Sigmoid colon (tissue), 6 donors: ENCODE measurements at regions not wholly inside any gene's neighbourhood (a gene's known extent, or its start where the extent isn't known, plus 50 kb on each side); places are given as distances from the start of the nearest gene placed in this dataset.

ENCODE experiments used
- DNase-seq: peaks from one replicate; pipeline ENCODE4 v3.0.0-alpha.2; 2019
- H3K27ac ChIP-seq, 4 donors: fragments of 200-600 bp; sonication (generic); one replicate each; pipeline ENCODE4 v1.5.1; 2016 to 2019; ENCODE audit warnings: mild to moderate bottlenecking in 1 of 4
- H3K27me3 ChIP-seq, 3 donors: fragments of 200-600 bp; sonication (generic); one replicate each; pipeline ENCODE4 v1.5.1; 2019; ENCODE audit warnings: mild to moderate bottlenecking in 1 of 3
- H3K36me3 ChIP-seq, 4 donors: fragments of 200-600 bp; sonication (generic); one replicate each; pipeline ENCODE4 v1.5.1; 2016 to 2019
- H3K4me1 ChIP-seq, 4 donors: fragments of 200-600 bp; sonication (generic); one replicate each; pipeline ENCODE4 v1.5.1; 2017 to 2019
- H3K4me3 ChIP-seq, 4 donors: fragments of 200-600 bp; sonication (generic); one replicate each; pipeline ENCODE4 v1.5.1; 2017 to 2019; ENCODE audit warnings: mild to moderate bottlenecking in 2 of 4, moderate library complexity in 1 of 4
- H3K9me3 ChIP-seq, 4 donors: fragments of 200-600 bp in 3 of 4; sonication (generic) in 3 of 4; one replicate each; pipeline versions ENCODE4 v1.5.1 to v1.6.1; 2013 to 2019
- EP300 ChIP-seq, 4 donors: sonication (generic); formaldehyde crosslinking; IDR thresholded peaks; one replicate each; pipeline ENCODE4 v1.6.1; 2017; ENCODE audit warnings: antibody characterized with exemption in 4 of 4
- POLR2A ChIP-seq, 2 donors: fragments of 450-650 bp; IDR thresholded peaks; one replicate each; pipeline ENCODE4 v1.6.1; 2016; ENCODE audit warnings: antibody characterized with exemption in 2 of 2, mild to moderate bottlenecking in 2 of 2, moderate library complexity in 2 of 2
- POLR2AphosphoS5 ChIP-seq, 4 donors: sonication (generic); formaldehyde crosslinking; IDR thresholded peaks; one replicate each; pipeline ENCODE4 v1.6.1; 2017; ENCODE audit warnings: antibody characterized with exemption in 4 of 4
- WGBS, 2 donors: extraction: QIAGEN DNeasy Blood & Tissue Kit; methylation state at CpG; one replicate each; pipeline ENCODE4 v1.1.7; 2013; 5-methylcytosine and 5-hydroxymethylcytosine counted together
- intact Hi-C: fragments of 100-400 bp; cut with DNase I; formaldehyde crosslinking; loops from one replicate; pipeline ENCODE4 v1.15.1; 2023
- TF ChIP-seq, protein P1 (sequence below), 4 experiments: fragments of 450-650 bp in 3 of 4; fragments of 200-600 bp in 1 of 4; IDR thresholded peaks; one replicate each; pipeline ENCODE4 v1.5.1; 2016 to 2019; ENCODE audit warnings: antibody characterized with exemption in 4 of 4, mild to moderate bottlenecking in 3 of 4, moderate library complexity in 2 of 4
- donor health status: healthy with polysubstance abuse.
- donor health status: healthy.

DNA sequence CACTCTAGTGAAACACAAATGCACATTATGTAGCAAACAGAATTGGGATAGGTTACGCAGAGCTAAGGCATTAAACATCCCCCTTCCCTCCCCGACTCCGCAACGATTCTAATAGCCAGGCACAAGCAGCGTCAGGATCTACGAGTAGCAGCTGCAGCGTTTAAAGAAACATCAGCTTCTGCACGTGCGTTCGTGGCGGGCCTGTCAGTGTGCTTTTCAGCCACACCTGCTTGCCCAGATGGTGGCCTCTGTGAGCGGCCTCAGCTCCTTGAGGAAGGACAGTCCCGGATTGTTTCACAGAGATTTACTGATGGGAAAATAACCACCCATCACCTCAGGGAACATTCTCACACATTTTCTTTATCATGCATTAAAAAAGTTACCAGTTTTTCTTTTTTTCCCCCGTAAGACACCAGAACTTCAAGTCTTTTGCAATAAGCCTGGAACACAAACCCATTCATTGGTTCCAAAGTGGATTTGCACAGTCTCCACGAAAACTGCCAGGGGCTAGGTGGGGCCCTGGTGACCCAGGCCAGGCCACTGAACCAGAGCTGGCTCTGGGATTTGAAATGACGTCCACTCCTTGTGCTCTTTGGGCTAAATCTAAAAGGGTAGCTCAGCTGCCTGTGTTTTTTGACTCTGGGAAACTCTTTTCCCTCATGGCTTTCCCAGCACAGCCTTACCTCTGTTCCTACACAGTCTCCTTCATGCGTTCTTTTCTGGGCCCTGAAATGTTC, 325.5 kb downstream of the KCNRG start:
- Histone ChIP-seq H3K9me3 (no peaks in the 10 kb centered on the region), H3K4me1 (no peaks in the 10 kb centered on the region), H3K27me3 (no peaks in the 10 kb centered on the region), H3K4me3 (no peak overlapping the region), H3K36me3 (no peaks in the 10 kb centered on the region), H3K27ac (no peak overlapping the region)
- TF ChIP-seq, protein P1, sequence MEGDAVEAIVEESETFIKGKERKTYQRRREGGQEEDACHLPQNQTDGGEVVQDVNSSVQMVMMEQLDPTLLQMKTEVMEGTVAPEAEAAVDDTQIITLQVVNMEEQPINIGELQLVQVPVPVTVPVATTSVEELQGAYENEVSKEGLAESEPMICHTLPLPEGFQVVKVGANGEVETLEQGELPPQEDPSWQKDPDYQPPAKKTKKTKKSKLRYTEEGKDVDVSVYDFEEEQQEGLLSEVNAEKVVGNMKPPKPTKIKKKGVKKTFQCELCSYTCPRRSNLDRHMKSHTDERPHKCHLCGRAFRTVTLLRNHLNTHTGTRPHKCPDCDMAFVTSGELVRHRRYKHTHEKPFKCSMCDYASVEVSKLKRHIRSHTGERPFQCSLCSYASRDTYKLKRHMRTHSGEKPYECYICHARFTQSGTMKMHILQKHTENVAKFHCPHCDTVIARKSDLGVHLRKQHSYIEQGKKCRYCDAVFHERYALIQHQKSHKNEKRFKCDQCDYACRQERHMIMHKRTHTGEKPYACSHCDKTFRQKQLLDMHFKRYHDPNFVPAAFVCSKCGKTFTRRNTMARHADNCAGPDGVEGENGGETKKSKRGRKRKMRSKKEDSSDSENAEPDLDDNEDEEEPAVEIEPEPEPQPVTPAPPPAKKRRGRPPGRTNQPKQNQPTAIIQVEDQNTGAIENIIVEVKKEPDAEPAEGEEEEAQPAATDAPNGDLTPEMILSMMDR (IDR thresholded peaks at IDR 0.05): no peak
- TF ChIP-seq POLR2AphosphoS5 (IDR thresholded peaks at IDR 0.05): no peak
- no peak for TF ChIP-seq POLR2A (IDR thresholded peaks at IDR 0.05)
- intact Hi-C loops: no loop called here
- 87 to 91% methylated on average over 17 of the region's 17 CpGs for WGBS, 2 donors
- DNase-seq: no peak

DNA sequence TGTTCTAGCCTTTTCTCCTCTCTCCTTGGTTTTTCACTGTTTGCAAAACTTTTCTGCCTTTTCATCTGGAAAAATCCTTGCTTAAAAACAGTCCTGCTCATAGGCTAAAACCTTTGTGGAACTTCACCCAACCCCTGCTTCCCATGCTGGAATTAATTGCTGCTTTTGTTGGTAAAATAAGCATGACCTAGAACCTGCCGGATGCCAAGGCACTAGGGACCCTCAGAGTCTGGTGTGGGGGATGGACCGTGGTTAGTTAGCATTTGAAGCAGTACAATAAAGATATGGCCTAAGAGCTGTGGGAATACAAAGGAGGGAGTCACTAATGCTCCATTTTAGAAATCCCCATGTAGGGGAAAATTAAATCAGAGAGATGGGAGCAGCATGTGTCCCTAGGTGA, 326.3 kb downstream of the KCNRG start:
- no peak for DNase-seq
- Histone ChIP-seq H3K27ac (no peak overlapping the region), H3K36me3 (no peaks in the 10 kb centered on the region), H3K4me3 (no peak overlapping the region), H3K27me3 (no peaks in the 10 kb centered on the region), H3K9me3 (no peaks in the 10 kb centered on the region), H3K4me1 (no peaks in the 10 kb centered on the region)
- intact Hi-C loops: no loop called here
- TF ChIP-seq POLR2AphosphoS5 (IDR thresholded peaks at IDR 0.05) (no peak), POLR2A (IDR thresholded peaks at IDR 0.05) (no peak), EP300 (IDR thresholded peaks at IDR 0.05) (no peak)
- TF ChIP-seq, protein P1 (IDR thresholded peaks at IDR 0.05): no peak
- 94 to 97% methylated on average over 2 of the region's 2 CpGs for WGBS, 2 donors

DNA sequence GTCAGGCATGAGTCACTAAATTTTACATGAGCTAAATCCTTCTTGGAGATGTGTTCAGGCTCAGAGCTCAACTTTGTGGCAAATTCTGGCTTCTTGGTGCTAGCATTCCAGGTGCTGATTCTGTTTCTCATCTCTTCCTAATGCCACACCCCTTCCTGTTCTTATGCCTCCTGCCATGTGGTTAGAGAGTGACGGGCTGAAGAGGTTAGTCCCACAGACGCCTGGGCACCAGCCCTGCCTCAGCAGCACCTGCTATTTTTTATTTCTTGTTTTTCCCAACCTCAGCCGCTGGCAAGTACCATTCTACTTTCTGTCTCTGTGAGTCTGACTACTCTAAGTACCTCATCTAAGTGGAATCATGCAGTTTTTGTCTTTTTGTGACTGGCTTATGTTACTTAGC, 329.5 kb downstream of the KCNRG start:
- Histone ChIP-seq H3K9me3 (no peaks in the 10 kb centered on the region), H3K4me1 (no peaks in the 10 kb centered on the region), H3K27me3 (no peaks in the 10 kb centered on the region), H3K4me3 (no peak overlapping the region), H3K27ac (no peak overlapping the region), H3K36me3 (no peaks in the 10 kb centered on the region)
- DNase-seq: no peak
- no peak for TF ChIP-seq EP300 (IDR thresholded peaks at IDR 0.05)
- TF ChIP-seq, protein P1 (IDR thresholded peaks at IDR 0.05): no peak
- TF ChIP-seq POLR2A (IDR thresholded peaks at IDR 0.05): no peak
- no peak for TF ChIP-seq POLR2AphosphoS5 (IDR thresholded peaks at IDR 0.05)
- intact Hi-C loops: no loop called here
- WGBS, 2 donors: 33 to 47% methylated on average over 3 of the region's 3 CpGs

DNA sequence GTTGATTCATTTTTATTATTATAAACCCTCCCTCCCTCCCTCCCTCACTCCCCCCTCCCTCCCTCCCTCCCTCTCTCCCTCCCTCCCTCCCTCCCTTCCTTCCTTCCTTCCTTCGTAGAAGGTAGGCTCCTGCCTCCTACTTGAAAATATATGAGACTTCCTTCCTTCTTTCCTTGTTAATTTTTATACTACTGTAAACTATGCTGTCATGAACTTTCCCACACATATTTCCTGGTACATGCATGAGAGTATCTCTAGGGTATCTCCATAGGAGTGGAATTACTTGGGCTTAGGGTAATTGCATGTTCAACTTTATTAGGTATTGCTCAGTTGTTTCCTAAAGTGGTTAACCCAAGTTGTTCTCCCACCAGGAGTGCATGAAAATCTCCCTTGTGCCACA, 330.6 kb downstream of the KCNRG start:
- H3K9me3 ChIP-seq: no peaks in the 10 kb centered on the region
- TF ChIP-seq, protein P1 (IDR thresholded peaks at IDR 0.05): no peak
- TF ChIP-seq POLR2A (IDR thresholded peaks at IDR 0.05): no peak
- TF ChIP-seq EP300 (IDR thresholded peaks at IDR 0.05): no peak
- no peak for TF ChIP-seq POLR2AphosphoS5 (IDR thresholded peaks at IDR 0.05)
- H3K4me1 ChIP-seq: no peaks in the 10 kb centered on the region
- no peaks in the 10 kb centered on the region for H3K27me3 ChIP-seq
- H3K36me3 ChIP-seq: no peaks in the 10 kb centered on the region
- H3K4me3 ChIP-seq: no peak overlapping the region
- no peak overlapping the region for H3K27ac ChIP-seq
- 17 to 20% methylated on average over 1 of the region's 1 CpG for WGBS, 2 donors
- DNase-seq: no peak
- intact Hi-C loops: no loop called here

DNA sequence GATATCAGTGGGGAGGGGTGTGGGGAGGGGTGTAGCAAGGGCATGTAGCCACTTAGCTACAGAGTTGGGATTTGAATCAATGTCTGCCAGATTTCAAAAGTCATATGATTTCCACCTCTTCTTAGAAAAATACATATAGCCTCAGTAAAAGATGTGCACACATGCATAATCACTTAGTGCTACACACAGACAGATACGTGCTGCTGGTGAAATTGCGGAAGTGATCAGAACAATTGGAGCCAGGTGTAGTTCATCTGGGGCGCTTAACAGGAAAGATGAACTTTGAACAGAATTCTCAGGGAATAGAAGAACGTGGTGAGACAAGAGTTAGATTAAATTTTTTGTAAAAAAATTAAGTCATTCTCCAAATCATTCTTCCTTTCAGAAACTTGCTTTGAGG, 333.1 kb downstream of the KCNRG start:
- Histone ChIP-seq H3K27me3 (no peaks in the 10 kb centered on the region), H3K4me1 (no peaks in the 10 kb centered on the region), H3K9me3 (no peaks in the 10 kb centered on the region), H3K27ac (no peak overlapping the region), H3K36me3 (no peaks in the 10 kb centered on the region), H3K4me3 (no peak overlapping the region)
- TF ChIP-seq POLR2A (IDR thresholded peaks at IDR 0.05) (no peak), EP300 (IDR thresholded peaks at IDR 0.05) (no peak), POLR2AphosphoS5 (IDR thresholded peaks at IDR 0.05) (no peak)
- TF ChIP-seq, protein P1 (IDR thresholded peaks at IDR 0.05): no peak
- DNase-seq: no peak
- intact Hi-C loops: no loop called here
- WGBS, 2 donors: 30 to 80% methylated on average over 4 of the region's 4 CpGs
